IMR-90 (cell line): ENCODE measurements at regions not wholly inside any gene's neighbourhood (a gene's known extent, or its start where the extent isn't known, plus 50 kb on each side); places are given as distances from the start of the nearest gene placed in this dataset.

Experiments
- CEBPB ChIP-seq: IDR thresholded peaks from 2 replicates; pipeline ENCODE4 v1.6.1; 2012; ENCODE audit warnings: low read depth, low read length, improper control_type of control experiment
- CTCF ChIP-seq: conservative IDR thresholded peaks from 2 replicates; pipeline ENCODE4 v1.5.1; 2012; ENCODE audit warnings: mild to moderate bottlenecking, low read depth, low read length, improper control_type of control experiment
- POLR2A ChIP-seq: IDR thresholded peaks from 2 replicates; pipeline ENCODE4 v1.6.1; 2012; ENCODE audit warnings: mild to moderate bottlenecking, low read depth, low read length
- SMC3 ChIP-seq: fragments of 150-350 bp; IDR thresholded peaks from 2 replicates; pipeline ENCODE4 v1.6.1; 2016; ENCODE audit warnings: low read depth, mild to moderate bottlenecking, antibody characterized with exemption, low read length, moderate library complexity

- TF ChIP-seq CEBPB (no peak), SMC3 (no peak), CTCF (no peak), POLR2A (no peak)
Measured at GRCh38 chr12:64933791-64934190, 109.3 kb downstream of the TBC1D30 start.
